GM21717 (cell line): ENCODE measurements at regions not wholly inside any gene's neighbourhood (a gene's known extent, or its start where the extent isn't known, plus 50 kb on each side); places are given as distances from the start of the nearest gene placed in this dataset.
A peak's percentile ranks its signal among the peaks of the same experiment; 100 is the strongest.

Experiments used
- ATAC-seq: cut with Tn5 transposase; IDR thresholded peaks from one replicate; pipeline ENCODE4 v1.9.1; 2021; ENCODE audit warnings: mild to moderate bottlenecking, moderate library complexity; ENCODE audit not compliant: unreplicated experiment

- no peak for ATAC-seq
These were observed 50.6 kb upstream of the IKZF2 start for GRCh38 chr2:213202011-213202410.

- no peak for ATAC-seq
These were observed 54.5 kb upstream of the IKZF2 start for GRCh38 chr2:213205944-213206343.

GRCh38 chr2:213213186-213213585 is 61.8 kb upstream of the IKZF2 start:
- no peak for ATAC-seq

GRCh38 chr2:213214209-213214608 is 62.8 kb upstream of the IKZF2 start:
- no peak for ATAC-seq

- no peak for ATAC-seq
These were observed 65.0 kb upstream of the IKZF2 start for GRCh38 chr2:213216461-213216860.

GRCh38 chr2:213219816-213220215 is 64.4 kb upstream of the SPAG16 start:
- no peak for ATAC-seq

- no peak for ATAC-seq
These were observed 63.2 kb upstream of the SPAG16 start for GRCh38 chr2:213220967-213221603.

GRCh38 chr2:213221957-213222356 is 62.3 kb upstream of the SPAG16 start:
- ATAC-seq: no peak

- no peak for ATAC-seq
These were observed 59.9 kb upstream of the SPAG16 start for GRCh38 chr2:213224366-213224765.

GRCh38 chr2:213225866-213226265 is 58.4 kb upstream of the SPAG16 start:
- ATAC-seq: no peak

GRCh38 chr2:213227458-213227857 is 56.8 kb upstream of the SPAG16 start:
- ATAC-seq: peak; percentile 91

- ATAC-seq: no peak
These were observed 55.6 kb upstream of the SPAG16 start for GRCh38 chr2:213228638-213229037.

- ATAC-seq: peak; percentile 23
These were observed 54.5 kb upstream of the SPAG16 start for GRCh38 chr2:213229814-213230213.

- no peak for ATAC-seq
These were observed 52.3 kb upstream of the SPAG16 start for GRCh38 chr2:213231966-213232365.

- ATAC-seq: peak; percentile 94
These were observed 51.4 kb upstream of the SPAG16 start for GRCh38 chr2:213232649-213233437.

GRCh38 chr2:213233438-213234330 is 50.6 kb upstream of the SPAG16 start:
- ATAC-seq: no peak
